ENCODE measurements at regions not wholly inside any gene's neighbourhood (a gene's known extent, or its start where the extent isn't known, plus 50 kb on each side); places are given as distances from the start of the nearest gene placed in this dataset.

- no peaks in the 10 kb centered on the region for H3K36me3 Mint-ChIP-seq
- H3K79me2 ChIP-seq (ENCODE audit: insufficient read depth, low read length) = no peaks in the 10 kb centered on the region
- H3K27ac Mint-ChIP-seq = no peak overlapping the region
- H3K9me3 Mint-ChIP-seq = peaks cover 0 to 4% (median 2%) of the 10 kb centered on the region in 7 donors
- no CpG with 5 or more reads among the region's 1 CpG for WGBS (ENCODE audit: insufficient coverage)
- H3K9ac ChIP-seq (ENCODE audit: insufficient read depth, low read length, poor library complexity, severe bottlenecking) = no peak overlapping the region
- no peak overlapping the region for H2AFZ ChIP-seq (ENCODE audit: insufficient read depth, low read depth, low read length, poor library complexity, severe bottlenecking)
- H3K27ac ChIP-seq (ENCODE audit: low read depth in 1 of 2, low read length in 2 of 2) = no peak overlapping the region
- no peaks in the 10 kb centered on the region for H3K27me3 ChIP-seq (ENCODE audit: control insufficient read depth in 2 of 2, insufficient read depth in 2 of 2, low read length in 2 of 2)
- H3K9me3 ChIP-seq (replicated peaks in 1 of 2; ENCODE audit: control insufficient read depth in 1 of 2, insufficient read depth in 1 of 2, low read length in 2 of 2) = no peaks in the 10 kb centered on the region
- no peak for DNase-seq
- no peaks in the 10 kb centered on the region for H3K4me1 ChIP-seq (ENCODE audit: control insufficient read depth in 1 of 2, insufficient read depth in 2 of 2, low read length in 2 of 2)
- intact Hi-C loops (cut with micrococcal nuclease) = no loop called here
- no peaks in the 10 kb centered on the region for H3K36me3 ChIP-seq (replicated peaks in 1 of 2; ENCODE audit: control insufficient read depth in 1 of 2, insufficient read depth in 2 of 2, low read length in 2 of 2)
- no peak overlapping the region for H3K4me3 Mint-ChIP-seq
- no peaks in the 10 kb centered on the region for H3K4me1 Mint-ChIP-seq
- no peak overlapping the region for H3K4me2 ChIP-seq (replicated peaks; ENCODE audit: extremely low read depth, low read length, poor library complexity, severe bottlenecking)
- no peaks in the 10 kb centered on the region for H4K20me1 ChIP-seq (ENCODE audit: insufficient read depth, low read length)
- H3K4me3 ChIP-seq (replicated peaks in 1 of 3; ENCODE audit: low read depth in 2 of 3, low read length in 3 of 3) = no peak overlapping the region
- H3K27me3 Mint-ChIP-seq (ENCODE audit: low read depth in 3 of 3) = no peaks in the 10 kb centered on the region
- TF ChIP-seq CTCF (IDR thresholded peaks at IDR 0.05) = no peak
Observed at GRCh38 chr2:209029249-209029648, 394.6 kb upstream of the MAP2 start.

GRCh38 chr2:209044307-209044706, 379.5 kb upstream of the MAP2 start:
- H3K36me3 Mint-ChIP-seq = no peaks in the 10 kb centered on the region
- H3K4me1 ChIP-seq (ENCODE audit: control insufficient read depth in 1 of 2, insufficient read depth in 2 of 2, low read length in 2 of 2) = no peaks in the 10 kb centered on the region
- no peaks in the 10 kb centered on the region for H3K9me3 ChIP-seq (replicated peaks in 1 of 2; ENCODE audit: control insufficient read depth in 1 of 2, insufficient read depth in 1 of 2, low read length in 2 of 2)
- H3K4me3 ChIP-seq (replicated peaks in 1 of 3; ENCODE audit: low read depth in 2 of 3, low read length in 3 of 3) = no peak overlapping the region
- no peak overlapping the region for H3K4me2 ChIP-seq (replicated peaks; ENCODE audit: extremely low read depth, low read length, poor library complexity, severe bottlenecking)
- no peaks in the 10 kb centered on the region for H3K36me3 ChIP-seq (replicated peaks in 1 of 2; ENCODE audit: control insufficient read depth in 1 of 2, insufficient read depth in 2 of 2, low read length in 2 of 2)
- no peaks in the 10 kb centered on the region for H3K4me1 Mint-ChIP-seq
- WGBS (ENCODE audit: insufficient coverage) = 90% methylated on average over 2 of the region's 2 CpGs
- no peak overlapping the region for H3K9ac ChIP-seq (ENCODE audit: insufficient read depth, low read length, poor library complexity, severe bottlenecking)
- intact Hi-C loops (cut with micrococcal nuclease) = no loop called here
- no peak overlapping the region for H3K27ac ChIP-seq (ENCODE audit: low read depth in 1 of 2, low read length in 2 of 2)
- H3K27ac Mint-ChIP-seq = no peak overlapping the region
- DNase-seq = no peak
- no peaks in the 10 kb centered on the region for H3K27me3 ChIP-seq (ENCODE audit: control insufficient read depth in 2 of 2, insufficient read depth in 2 of 2, low read length in 2 of 2)
- TF ChIP-seq CTCF (IDR thresholded peaks at IDR 0.05) = no peak
- no peak overlapping the region for H3K4me3 Mint-ChIP-seq
- H3K79me2 ChIP-seq (ENCODE audit: insufficient read depth, low read length) = no peaks in the 10 kb centered on the region
- H4K20me1 ChIP-seq (ENCODE audit: insufficient read depth, low read length) = no peaks in the 10 kb centered on the region
- no peak overlapping the region for H2AFZ ChIP-seq (ENCODE audit: insufficient read depth, low read depth, low read length, poor library complexity, severe bottlenecking)
- peaks cover 0 to 2% (median 0%) of the 10 kb centered on the region in 7 donors for H3K9me3 Mint-ChIP-seq
- H3K27me3 Mint-ChIP-seq (ENCODE audit: low read depth in 3 of 3) = no peaks in the 10 kb centered on the region
